ENCODE measurements at regions not wholly inside any gene's neighbourhood (a gene's known extent, or its start where the extent isn't known, plus 50 kb on each side); places are given as distances from the start of the nearest gene placed in this dataset.

DNA sequence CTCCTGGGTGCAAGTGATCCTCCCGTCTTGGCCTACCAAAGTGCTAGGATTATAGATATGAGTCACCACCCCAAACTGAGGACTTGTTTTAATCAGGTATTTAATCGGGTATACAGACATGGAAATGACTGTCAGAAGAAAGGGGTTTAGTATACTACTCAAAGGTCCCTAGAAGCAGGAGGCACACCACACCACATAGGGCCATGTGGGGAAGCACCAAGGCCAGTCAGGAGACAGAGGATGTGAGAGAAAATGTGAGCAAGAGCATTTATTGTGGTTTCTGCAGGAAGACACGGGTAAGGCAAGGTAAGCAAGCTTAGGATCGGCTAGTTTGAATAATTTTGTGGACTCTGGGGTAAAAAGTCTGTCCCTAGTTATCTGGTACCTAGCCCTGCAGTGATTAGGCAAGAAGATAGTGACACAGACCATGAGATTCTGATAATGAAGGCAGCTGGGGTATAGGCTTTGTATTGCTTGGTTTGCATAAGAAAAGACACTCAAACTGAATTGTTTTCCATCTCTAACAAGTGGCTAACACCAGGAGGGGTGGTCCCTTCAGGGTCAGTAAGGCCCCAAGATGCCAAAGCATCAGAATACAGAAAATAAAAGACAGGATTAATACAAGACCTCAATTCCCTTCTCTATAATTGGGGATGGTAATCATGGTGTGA is 408.8 kb upstream of the F9 start:
- DNase-seq (ENCODE audit: low read depth), result no peak

DNA sequence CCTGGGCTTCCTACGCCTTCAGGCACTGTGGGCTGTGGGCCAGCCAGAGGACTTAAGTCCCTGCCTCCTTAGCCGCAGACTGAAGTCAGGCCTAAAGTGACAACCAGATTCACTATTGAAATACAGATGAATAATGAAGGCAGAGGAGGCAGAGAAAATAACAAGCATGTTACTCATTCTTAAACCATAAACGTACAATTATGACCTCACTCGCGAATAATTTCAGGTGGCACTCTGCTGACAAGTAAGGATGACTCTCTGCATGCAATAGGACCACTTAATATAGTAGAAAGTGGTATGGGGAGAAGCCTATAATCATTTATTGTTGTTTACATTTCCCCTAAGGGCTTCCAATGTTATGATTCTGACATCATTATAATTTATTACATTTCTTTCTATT is 409.2 kb upstream of the FGF13 start:
- no peak for DNase-seq (ENCODE audit: low read depth)

- DNase-seq (ENCODE audit: low read depth), result peak; percentile 17
Measured at GRCh38 chrX:139113708-139114107, 402.2 kb upstream of the FGF13 start.

GRCh38 chrX:139112432-139112831 is 400.9 kb upstream of the FGF13 start:
- peak; percentile 21 for DNase-seq (ENCODE audit: low read depth)

- peak; percentile 49 for DNase-seq (ENCODE audit: low read depth)
Measured at GRCh38 chrX:139106069-139106468, 394.6 kb upstream of the FGF13 start.

DNA sequence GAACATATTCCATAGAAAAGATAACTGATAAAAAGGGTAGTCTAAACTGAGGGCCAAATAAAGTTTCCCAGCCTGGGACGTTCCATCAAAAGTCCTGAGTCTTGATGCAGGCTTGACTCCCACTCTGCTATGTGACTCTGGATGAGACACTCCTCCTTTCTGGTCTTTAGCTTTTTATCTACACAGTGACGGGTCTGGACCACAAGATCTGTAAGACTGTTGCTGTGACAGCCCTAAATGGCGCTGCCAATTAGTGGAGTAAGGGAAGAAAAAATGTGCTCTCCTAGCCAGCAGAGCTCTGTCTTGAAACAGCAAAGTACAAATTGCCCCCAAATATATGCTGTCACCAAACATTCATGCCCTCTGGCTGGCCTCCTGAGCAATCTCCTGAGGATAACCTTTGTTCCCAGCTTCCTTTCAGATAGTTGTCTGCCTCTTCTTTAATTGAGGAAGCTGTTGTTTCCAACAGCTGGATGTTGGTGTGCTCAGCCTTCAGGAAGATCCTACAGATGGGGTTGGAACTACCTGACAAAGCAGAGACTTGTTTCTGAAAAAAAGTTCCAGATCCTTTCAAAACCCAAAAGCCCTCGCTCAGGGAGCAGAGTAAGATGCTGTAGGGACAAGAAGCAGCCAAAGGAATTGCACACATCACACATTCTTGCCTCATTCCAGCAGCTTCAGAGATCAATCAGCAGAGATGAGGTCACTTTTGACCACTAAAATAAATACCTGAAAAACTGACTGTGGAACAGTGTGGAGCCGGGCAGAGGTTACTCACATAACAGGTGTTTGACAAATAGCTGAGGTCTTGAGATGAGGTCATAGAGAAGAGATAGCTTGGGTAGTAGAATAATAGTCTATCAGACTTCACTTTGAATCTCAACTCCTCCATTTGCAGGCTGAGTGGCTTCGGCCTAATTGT is 383.4 kb upstream of the FGF13 start:
- DNase-seq (ENCODE audit: low read depth), result peak; percentile 72

DNA sequence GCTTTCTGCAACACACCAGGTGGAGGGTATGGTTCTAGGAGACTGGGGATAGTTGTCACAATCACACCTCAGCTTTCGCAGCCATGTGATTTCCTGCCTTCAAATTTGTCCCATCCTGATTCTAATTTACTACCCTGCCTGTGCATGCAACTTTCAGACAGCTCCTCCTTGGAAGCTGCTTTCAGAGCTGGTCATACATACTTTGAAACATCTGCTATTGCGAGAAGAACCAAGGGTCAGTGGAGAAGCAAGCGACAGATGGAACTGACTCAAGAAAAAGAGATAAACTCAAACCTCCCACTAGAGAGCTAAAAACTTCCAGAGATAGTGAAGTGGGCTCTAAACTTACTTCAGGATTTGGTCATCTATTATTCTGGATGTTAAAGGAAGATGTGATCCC is 381.7 kb upstream of the FGF13 start:
- no peak for DNase-seq (ENCODE audit: low read depth)

DNA sequence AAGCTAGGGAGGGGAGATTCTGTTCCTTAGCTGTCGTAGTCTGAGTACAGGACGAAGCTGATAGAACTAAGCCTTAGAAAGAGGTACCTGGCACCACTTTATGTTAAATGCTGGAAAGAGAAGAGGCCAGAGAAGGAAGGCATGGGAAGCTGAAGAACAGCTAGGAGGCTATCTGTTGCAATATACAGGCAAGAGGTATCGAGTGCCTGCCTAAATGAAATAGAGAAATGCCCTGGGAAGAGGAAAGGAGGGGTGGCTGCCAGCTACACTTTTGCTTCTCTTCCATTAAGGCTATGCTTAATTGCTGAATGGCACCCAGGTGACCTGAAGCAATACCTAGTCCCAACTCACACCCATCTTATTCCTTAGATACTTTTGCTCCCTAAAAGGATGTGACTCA is 380.4 kb upstream of the FGF13 start:
- no peak for DNase-seq (ENCODE audit: low read depth)

DNA sequence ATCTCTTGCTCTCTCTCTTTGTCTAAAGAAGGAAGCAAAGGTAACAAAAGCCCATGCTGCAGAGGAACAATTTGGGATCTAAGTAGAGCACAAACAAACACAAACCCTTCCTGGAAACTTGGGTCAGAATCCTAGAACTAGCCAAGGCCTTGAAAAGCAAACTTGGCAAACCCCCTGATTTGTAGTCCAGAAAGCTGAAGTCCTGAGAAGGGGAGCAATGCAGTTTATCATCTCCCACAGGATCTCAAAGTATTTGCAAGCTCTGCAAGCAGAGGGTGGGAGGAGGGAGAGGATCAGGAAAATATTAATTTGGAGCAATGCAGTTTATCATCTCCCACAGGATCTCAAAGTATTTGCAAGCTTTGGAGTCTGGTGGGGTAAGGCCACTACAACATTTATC is 379.5 kb upstream of the FGF13 start:
- DNase-seq (ENCODE audit: low read depth), result no peak

DNA sequence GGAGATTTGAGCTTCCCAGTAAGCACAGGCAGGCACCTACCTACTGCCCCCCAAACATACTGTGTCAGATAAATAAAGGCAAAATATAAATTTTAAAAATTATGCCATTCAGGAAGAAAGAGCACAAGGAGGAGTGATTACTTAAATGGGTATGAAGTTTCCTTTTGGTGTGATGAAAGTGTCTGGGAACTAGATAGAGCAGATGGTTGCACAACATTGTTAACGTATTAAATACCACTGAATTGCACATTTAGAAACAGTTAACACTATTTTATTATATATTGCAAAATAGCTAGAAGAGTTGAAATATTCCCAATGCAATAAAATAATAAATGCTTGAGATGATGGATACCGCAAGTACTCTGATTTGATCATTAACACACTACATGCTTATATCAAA is 374.7 kb upstream of the FGF13 start:
- no peak for DNase-seq (ENCODE audit: low read depth)

DNA sequence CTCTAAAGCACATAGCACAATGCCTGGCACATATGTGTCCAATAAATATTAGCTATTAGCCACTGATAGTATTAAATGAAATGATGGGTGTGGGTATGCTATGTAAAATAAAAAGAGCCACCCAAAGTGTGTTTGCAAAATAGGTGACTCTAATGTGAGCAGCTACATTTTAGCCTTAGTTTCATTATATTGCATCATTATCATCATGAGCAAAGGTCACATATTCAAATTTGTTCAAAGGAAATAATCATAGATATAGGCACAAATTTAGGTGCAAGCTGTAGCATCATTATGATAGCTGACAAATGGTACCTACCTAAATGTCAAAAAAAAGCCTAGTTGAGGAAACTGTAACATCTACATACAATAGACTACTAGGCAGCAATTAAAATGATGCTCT is 373.9 kb upstream of the FGF13 start:
- no peak for DNase-seq (ENCODE audit: low read depth)

DNA sequence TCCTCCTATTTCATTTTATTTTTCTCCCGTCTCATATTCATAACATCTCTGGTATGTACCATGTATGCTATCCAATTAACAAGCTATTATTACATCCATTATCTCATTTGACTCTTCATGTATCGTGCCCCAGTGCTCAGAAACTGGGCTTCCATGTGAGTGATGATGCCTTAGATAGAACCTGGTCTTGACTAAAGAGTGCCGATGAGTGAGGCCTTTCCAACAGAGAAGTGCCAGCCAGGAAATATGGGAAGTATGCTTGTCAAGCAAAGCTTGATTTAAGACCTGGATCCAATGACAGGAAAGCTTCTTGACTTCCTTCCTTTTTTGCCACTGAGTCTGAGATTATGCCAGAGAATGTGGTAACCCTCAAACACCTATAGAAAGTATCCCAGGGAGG is 371.7 kb upstream of the FGF13 start:
- no peak for DNase-seq (ENCODE audit: low read depth)

- no peak for DNase-seq (ENCODE audit: low read depth)
Measured at GRCh38 chrX:139081965-139082364, 370.4 kb upstream of the FGF13 start.

DNA sequence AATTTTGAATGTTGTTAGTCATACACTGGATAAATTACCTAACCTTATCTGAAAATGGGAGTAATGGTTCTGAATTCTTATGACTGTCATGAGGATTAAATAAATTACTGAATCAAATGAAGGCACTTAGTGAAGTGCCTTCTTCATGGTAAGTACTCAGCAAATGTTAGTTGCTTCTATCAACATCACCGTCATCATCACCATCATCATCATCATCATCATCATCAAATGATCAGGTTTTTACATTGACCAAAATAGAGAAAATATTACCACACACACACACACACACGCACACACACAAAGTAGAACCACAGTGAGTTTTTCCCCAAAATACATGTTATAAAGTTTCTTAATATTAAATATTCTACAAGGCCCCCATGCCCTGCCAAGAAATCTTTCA is 368.3 kb upstream of the FGF13 start:
- DNase-seq (ENCODE audit: low read depth), result no peak

- DNase-seq (ENCODE audit: low read depth), result no peak
Measured at GRCh38 chrX:139078761-139079280, 367.3 kb upstream of the FGF13 start.

- DNase-seq (ENCODE audit: low read depth), result no peak
Measured at GRCh38 chrX:139078342-139078741, 366.8 kb upstream of the FGF13 start.

- peak; percentile 89 for DNase-seq (ENCODE audit: low read depth)
Measured at GRCh38 chrX:139077281-139078250, 366.0 kb upstream of the FGF13 start.

DNA sequence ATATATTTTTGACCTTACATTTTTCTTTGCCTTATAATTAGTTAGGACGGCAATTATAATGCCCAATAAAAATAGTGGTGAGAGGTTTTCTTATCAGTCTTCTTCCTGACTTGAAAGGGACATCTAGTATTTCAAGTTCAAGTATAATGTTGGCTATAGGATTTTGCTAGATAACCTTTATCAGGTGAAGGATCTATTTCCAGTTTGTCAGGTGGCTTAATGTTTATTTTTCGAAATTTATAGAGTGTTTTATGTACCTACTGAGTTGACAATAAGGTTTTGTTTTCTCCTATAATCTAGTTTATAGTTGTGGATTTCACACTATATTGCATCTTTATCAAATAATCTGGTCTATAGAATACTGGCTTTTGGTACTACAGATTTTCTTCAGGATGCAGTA is 351.8 kb upstream of the FGF13 start:
- DNase-seq (ENCODE audit: low read depth), result no peak

- DNase-seq (ENCODE audit: low read depth), result peak; percentile 76
Measured at GRCh38 chrX:139058831-139059495, 347.4 kb upstream of the FGF13 start.

DNA sequence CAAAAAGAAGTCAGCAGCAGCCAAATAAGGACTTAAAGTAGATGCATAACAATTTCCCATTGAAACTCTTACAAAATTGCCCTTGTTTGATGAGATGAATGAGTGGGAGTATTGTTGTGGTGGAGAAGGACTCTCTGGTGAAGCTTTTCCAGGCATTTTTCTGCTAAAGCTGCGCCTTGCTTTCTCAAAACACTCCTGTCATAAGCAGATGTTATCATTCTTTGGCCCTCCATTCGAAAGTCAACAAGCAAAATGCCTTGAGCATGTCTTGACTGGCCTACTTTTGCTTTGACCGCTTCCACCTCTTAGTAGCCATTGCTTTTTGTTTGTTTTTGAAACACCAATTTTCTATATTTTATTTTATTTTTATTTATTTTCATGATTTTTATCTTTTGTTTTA is 340.9 kb upstream of the FGF13 start:
- no peak for DNase-seq (ENCODE audit: low read depth)

DNA sequence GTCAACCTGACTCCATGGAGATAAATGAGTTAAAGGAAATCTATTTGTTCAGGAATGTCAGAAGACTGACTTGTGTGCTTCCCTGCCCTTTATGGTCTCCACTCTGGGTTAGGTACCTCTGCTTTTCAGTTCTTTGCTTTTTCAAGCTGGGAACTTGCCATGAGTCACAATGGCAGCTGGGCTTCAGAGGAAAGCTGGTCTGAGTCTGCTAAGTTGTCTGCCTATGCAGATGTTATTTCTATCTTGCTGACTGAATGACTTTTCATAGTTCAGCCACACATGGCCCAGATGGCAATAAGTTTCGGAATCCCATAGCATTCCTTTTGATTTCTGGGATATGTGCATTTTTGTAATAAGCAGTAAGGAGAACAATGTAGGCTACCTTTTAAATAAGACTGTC is 337.9 kb upstream of the FGF13 start:
- peak; percentile 61 for DNase-seq (ENCODE audit: low read depth)

Measured in LHCN-M2 (cell line).